ENCODE measurements at regions not wholly inside any gene's neighbourhood (a gene's known extent, or its start where the extent isn't known, plus 50 kb on each side); places are given as distances from the start of the nearest gene placed in this dataset.
"Not testable (repeated sequence)": the region's sequence is repeated elsewhere in the genome, so short reads cannot be mapped to it uniquely, and the experiment has no call there.

- no peak overlapping the region for H3K4me3 ChIP-seq (ENCODE audit: low read depth, low read length)
- DNase-seq (ENCODE audit: low read depth): no peak
- no peak for TF ChIP-seq CTCF (IDR thresholded peaks at IDR 0.05; ENCODE audit: control insufficient read depth, extremely low read depth, insufficient read depth)
Measured at GRCh38 chr5:165393839-165394238, 1888.4 kb downstream of the MAT2B start.

- H3K4me3 ChIP-seq (ENCODE audit: low read depth, low read length): no peak overlapping the region
- no peak for TF ChIP-seq CTCF (IDR thresholded peaks at IDR 0.05; ENCODE audit: control insufficient read depth, extremely low read depth, insufficient read depth)
- DNase-seq (ENCODE audit: low read depth): no peak
Measured at GRCh38 chr5:165397516-165397915, 1892.1 kb downstream of the MAT2B start.

GRCh38 chr5:165400086-165400485 is 1894.7 kb downstream of the MAT2B start:
- no peak for TF ChIP-seq CTCF (IDR thresholded peaks at IDR 0.05; ENCODE audit: control insufficient read depth, extremely low read depth, insufficient read depth)
- no peak overlapping the region for H3K4me3 ChIP-seq (ENCODE audit: low read depth, low read length)
- DNase-seq (ENCODE audit: low read depth): no peak

GRCh38 chr5:165404917-165405316 is 1899.5 kb downstream of the MAT2B start:
- H3K4me3 ChIP-seq (ENCODE audit: low read depth, low read length): no peak overlapping the region
- no peak for TF ChIP-seq CTCF (IDR thresholded peaks at IDR 0.05; ENCODE audit: control insufficient read depth, extremely low read depth, insufficient read depth)
- DNase-seq (ENCODE audit: low read depth): no peak

- TF ChIP-seq CTCF (IDR thresholded peaks at IDR 0.05; ENCODE audit: control insufficient read depth, extremely low read depth, insufficient read depth): no peak
- H3K4me3 ChIP-seq (ENCODE audit: low read depth, low read length): no peak overlapping the region
- no peak for DNase-seq (ENCODE audit: low read depth)
Measured at GRCh38 chr5:165405340-165405739, 1899.9 kb downstream of the MAT2B start.

GRCh38 chr5:165407352-165407751 is 1901.9 kb downstream of the MAT2B start:
- DNase-seq (ENCODE audit: low read depth): no peak
- no peak for TF ChIP-seq CTCF (IDR thresholded peaks at IDR 0.05; ENCODE audit: control insufficient read depth, extremely low read depth, insufficient read depth)
- no peak overlapping the region for H3K4me3 ChIP-seq (ENCODE audit: low read depth, low read length)

GRCh38 chr5:165410476-165410875 is 1905.1 kb downstream of the MAT2B start:
- DNase-seq (ENCODE audit: low read depth): no peak
- H3K4me3 ChIP-seq (ENCODE audit: low read depth, low read length): no peak overlapping the region
- TF ChIP-seq CTCF (IDR thresholded peaks at IDR 0.05; ENCODE audit: control insufficient read depth, extremely low read depth, insufficient read depth): no peak

- H3K4me3 ChIP-seq (ENCODE audit: low read depth, low read length); DNase-seq (ENCODE audit: low read depth): not testable (repeated sequence)
Measured at GRCh38 chr5:165411532-165411931, 1906.1 kb downstream of the MAT2B start.

All from LNCaP clone FGC (cell line).